Small intestine (tissue), 7 donors: ENCODE measurements at regions not wholly inside any gene's neighbourhood (a gene's known extent, or its start where the extent isn't known, plus 50 kb on each side); places are given as distances from the start of the nearest gene placed in this dataset.
"Not testable (repeated sequence)": the region's sequence is repeated elsewhere in the genome, so short reads cannot be mapped to it uniquely, and the experiment has no call there.

Source experiments
- DNase-seq, 2 donors: peaks; one replicate each; pipeline versions ENCODE4 v3.0.0 to v3.0.0-alpha.2; 2013
- FAIRE-seq: peaks from 2 replicates; lab custom pipeline; 2012; peaks lifted over from hg19 to GRCh38; lab: Jason Lieb, UNC
- H3K27ac ChIP-seq, 3 donors: one replicate each; pipeline ENCODE4 v1.5.1; 2013; ENCODE audit warnings: low read length in 2 of 3, mild to moderate bottlenecking in 2 of 3, control low read depth in 1 of 3, inconsistent platforms in 1 of 3, low read depth in 1 of 3, moderate library complexity in 1 of 3
- H3K27me3 ChIP-seq, 3 donors: one replicate each; pipeline ENCODE4 v1.6.1; 2013; ENCODE audit warnings: low read length in 3 of 3, inconsistent platforms in 1 of 3; ENCODE audit not compliant: control insufficient read depth in 3 of 3, insufficient read depth in 3 of 3
- H3K36me3 ChIP-seq, 3 donors: one replicate each; pipeline ENCODE4 v1.6.1; 2013; ENCODE audit warnings: low read length in 3 of 3, inconsistent platforms in 1 of 3, low read depth in 1 of 3, mild to moderate bottlenecking in 1 of 3, moderate library complexity in 1 of 3; ENCODE audit not compliant: control insufficient read depth in 3 of 3, insufficient read depth in 2 of 3
- H3K4me1 ChIP-seq, 3 donors: one replicate each; pipeline ENCODE4 v1.6.1; 2013; ENCODE audit warnings: low read length in 2 of 3, inconsistent platforms in 1 of 3, low read depth in 1 of 3, mild to moderate bottlenecking in 1 of 3, moderate library complexity in 1 of 3; ENCODE audit not compliant: control insufficient read depth in 3 of 3, insufficient read depth in 2 of 3
- H3K4me3 ChIP-seq, 3 donors: one replicate each; pipeline ENCODE4 v1.5.1; 2013; ENCODE audit warnings: low read length in 3 of 3, control low read depth in 1 of 3, inconsistent platforms in 1 of 3, low read depth in 1 of 3, mild to moderate bottlenecking in 1 of 3, moderate library complexity in 1 of 3
- H3K9me3 ChIP-seq, 2 donors: one replicate each; pipeline ENCODE4 v1.6.1; 2013; ENCODE audit warnings: low read depth in 1 of 2, low read length in 1 of 2; ENCODE audit not compliant: control insufficient read depth in 2 of 2, insufficient read depth in 1 of 2
- WGBS, 3 donors: extraction: QIAGEN DNeasy Blood & Tissue Kit; methylation state at CpG; one replicate each; pipeline ENCODE4 v1.1.7; 2013; 5-methylcytosine and 5-hydroxymethylcytosine counted together
- donor health status: healthy with polysubstance abuse.
- donor health status: control.
- donor health status: control.
- donor health status: Bipolar disorder and iron deficiency.
- donor health status: healthy.

DNA sequence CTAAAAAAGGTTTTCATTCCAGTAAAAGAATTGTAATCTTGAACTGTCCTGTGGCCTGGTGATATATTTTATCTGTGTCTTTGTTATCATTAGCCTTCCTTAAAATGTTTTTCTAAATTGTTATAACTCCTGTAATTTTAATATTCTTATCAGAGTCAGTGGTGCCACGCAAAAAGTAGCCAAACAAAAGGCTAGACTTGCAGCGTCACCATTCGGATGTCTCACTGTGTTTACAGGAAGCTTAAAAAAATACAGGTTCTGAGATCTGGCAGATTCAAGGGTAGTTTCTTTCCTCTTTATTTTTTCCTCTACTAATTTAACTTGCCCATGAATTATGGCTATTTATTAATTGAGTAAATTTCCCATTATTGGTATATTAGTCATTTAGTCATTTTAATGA is 362.3 kb downstream of the MAT2B start:
- FAIRE-seq, result no peak
- no peak for DNase-seq
- WGBS, 3 donors, result 29 to 49% (median 41%) methylated on average over 3 of the region's 3 CpGs
- no peaks in the 10 kb centered on the region for H3K4me1 ChIP-seq
- no peaks in the 10 kb centered on the region for H3K27me3 ChIP-seq
- H3K36me3 ChIP-seq, result no peaks in the 10 kb centered on the region
- H3K9me3 ChIP-seq, result no peaks in the 10 kb centered on the region
- H3K4me3 ChIP-seq, result no peak overlapping the region
- no peak overlapping the region for H3K27ac ChIP-seq

- Histone ChIP-seq H3K27ac (no peak overlapping the region), H3K4me3 (no peak overlapping the region), H3K36me3 (no peaks in the 10 kb centered on the region), H3K9me3 (no peaks in the 10 kb centered on the region), H3K4me1 (no peaks in the 10 kb centered on the region), H3K27me3 (no peaks in the 10 kb centered on the region)
- 77 to 81% (median 81%) methylated on average over 6 of the region's 6 CpGs for WGBS, 3 donors
- no peak for FAIRE-seq
- no peak for DNase-seq
These were observed 364.2 kb downstream of the MAT2B start for GRCh38 chr5:163869581-163869980.

- 22 to 58% (median 41%) methylated on average over 2 of the region's 2 CpGs for WGBS, 3 donors
- Histone ChIP-seq H3K36me3 (no peaks in the 10 kb centered on the region), H3K4me3 (no peak overlapping the region), H3K9me3 (no peaks in the 10 kb centered on the region), H3K27me3 (no peaks in the 10 kb centered on the region), H3K4me1 (no peaks in the 10 kb centered on the region), H3K27ac (no peak overlapping the region)
- DNase-seq, result no peak
- no peak for FAIRE-seq
These were observed 365.0 kb downstream of the MAT2B start for GRCh38 chr5:163870441-163870840.

- Histone ChIP-seq H3K36me3 (no peaks in the 10 kb centered on the region), H3K27me3 (no peaks in the 10 kb centered on the region), H3K27ac (no peak overlapping the region), H3K9me3 (no peaks in the 10 kb centered on the region), H3K4me3 (no peak overlapping the region), H3K4me1 (no peaks in the 10 kb centered on the region)
- no peak for DNase-seq
- no peak for FAIRE-seq
These were observed 369.0 kb downstream of the MAT2B start for GRCh38 chr5:163874431-163874830.

GRCh38 chr5:163874912-163875311 is 369.5 kb downstream of the MAT2B start:
- 90 to 93% (median 90%) methylated on average over 3 of the region's 3 CpGs for WGBS, 3 donors
- not testable (repeated sequence) for H3K27ac ChIP-seq, H3K36me3 ChIP-seq, H3K4me1 ChIP-seq, DNase-seq, H3K9me3 ChIP-seq, FAIRE-seq, H3K27me3 ChIP-seq, H3K4me3 ChIP-seq

GRCh38 chr5:163877865-163878264 is 372.4 kb downstream of the MAT2B start:
- H3K27me3 ChIP-seq, result no peaks in the 10 kb centered on the region
- no peaks in the 10 kb centered on the region for H3K9me3 ChIP-seq
- FAIRE-seq (no peak), DNase-seq (no peak)
- WGBS, 3 donors, result 90 to 91% (median 90%) methylated on average over 1 of the region's 1 CpG
- no peak overlapping the region for H3K4me3 ChIP-seq
- H3K27ac ChIP-seq, result no peak overlapping the region
- no peaks in the 10 kb centered on the region for H3K36me3 ChIP-seq
- H3K4me1 ChIP-seq, result no peaks in the 10 kb centered on the region

GRCh38 chr5:163878490-163878889 is 373.1 kb downstream of the MAT2B start:
- no peaks in the 10 kb centered on the region for H3K27me3 ChIP-seq
- no peak for DNase-seq
- H3K36me3 ChIP-seq, result no peaks in the 10 kb centered on the region
- no peaks in the 10 kb centered on the region for H3K4me1 ChIP-seq
- WGBS, 3 donors, result 83 to 96% (median 92%) methylated on average over 1 of the region's 1 CpG
- H3K4me3 ChIP-seq, result no peak overlapping the region
- H3K27ac ChIP-seq, result no peak overlapping the region
- no peaks in the 10 kb centered on the region for H3K9me3 ChIP-seq
- no peak for FAIRE-seq

DNA sequence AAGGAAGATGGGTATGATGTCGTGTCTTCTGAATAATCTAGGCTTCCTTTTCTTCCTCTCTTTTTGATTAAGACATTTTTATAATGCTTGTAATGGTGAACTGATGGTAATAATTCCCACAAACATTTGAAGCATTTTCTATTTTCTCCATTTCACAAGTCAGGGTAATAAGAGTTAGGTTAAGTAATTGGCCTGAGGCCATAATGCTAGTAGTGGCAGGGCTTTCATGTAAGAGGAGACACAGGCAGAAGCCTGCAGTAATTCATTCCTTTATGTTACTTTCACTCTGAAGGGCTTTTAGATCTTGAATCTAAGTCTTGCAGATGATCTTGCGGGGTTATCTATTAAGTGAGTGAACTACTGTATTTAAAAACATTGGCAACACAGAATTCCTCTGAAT is 374.9 kb downstream of the MAT2B start:
- H3K27me3 ChIP-seq, result no peaks in the 10 kb centered on the region
- H3K4me1 ChIP-seq, result no peaks in the 10 kb centered on the region
- no peaks in the 10 kb centered on the region for H3K36me3 ChIP-seq
- H3K4me3 ChIP-seq, result no peak overlapping the region
- WGBS, 3 donors, result 67 to 83% (median 74%) methylated on average over 2 of the region's 2 CpGs
- H3K9me3 ChIP-seq, result no peaks in the 10 kb centered on the region
- no peak for DNase-seq
- FAIRE-seq, result no peak
- no peak overlapping the region for H3K27ac ChIP-seq

DNA sequence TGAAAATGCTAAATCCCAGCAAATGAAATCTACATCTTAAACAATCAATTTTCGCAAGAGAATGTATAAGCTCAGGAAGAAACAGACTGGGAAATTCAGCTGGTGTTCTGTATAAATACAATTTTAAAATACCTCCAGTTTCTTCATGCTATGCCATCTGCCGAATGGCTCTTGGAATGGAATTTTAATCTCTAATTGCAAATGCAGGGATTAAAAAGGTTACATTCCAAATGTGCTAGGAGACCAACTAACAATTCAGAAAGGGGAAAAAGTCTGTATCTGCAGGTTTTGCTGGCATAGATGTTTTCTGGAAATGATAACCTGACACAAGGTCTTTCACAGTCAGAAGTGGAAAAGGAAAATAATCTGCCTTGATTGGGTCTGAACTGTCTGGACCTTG is 379.7 kb downstream of the MAT2B start:
- no peak for FAIRE-seq
- whole genome bisulfite sequencing, 3 donors, result 61 to 79% (median 72%) methylated on average over 2 of the region's 2 CpGs
- Histone ChIP-seq H3K4me1 (no peaks in the 10 kb centered on the region), H3K9me3 (no peaks in the 10 kb centered on the region), H3K36me3 (no peaks in the 10 kb centered on the region), H3K4me3 (no peak overlapping the region), H3K27me3 (no peaks in the 10 kb centered on the region), H3K27ac (no peak overlapping the region)
- no peak for DNase-seq
